Gastroesophageal sphincter (tissue), 4 donors: ENCODE measurements at regions not wholly inside any gene's neighbourhood (a gene's known extent, or its start where the extent isn't known, plus 50 kb on each side); places are given as distances from the start of the nearest gene placed in this dataset.

ENCODE experiments used
- ATAC-seq: fragments of 150-250 bp; one replicate; pipeline ENCODE4 v1.9.1; 2016; ENCODE audit warnings: mild to moderate bottlenecking, moderate library complexity
- H3K27ac ChIP-seq, 4 donors: fragments of 200-600 bp; sonication (generic) in 3 of 4; 1 replicate in 3 of 4; 2 replicates in 1 of 4; pipeline ENCODE4 v1.5.1; 2016 to 2019
- H3K27me3 ChIP-seq: fragments of 200-600 bp; sonication (generic); one replicate; pipeline ENCODE4 v1.5.1; 2019
- H3K36me3 ChIP-seq, 2 donors: fragments of 200-600 bp; sonication (generic); one replicate each; pipeline ENCODE4 v1.5.1; 2019; ENCODE audit warnings: control low read depth in 1 of 2
- H3K4me1 ChIP-seq, 3 donors: fragments of 200-600 bp; sonication (generic); 1 replicate in 2 of 3; 2 replicates in 1 of 3; pipeline ENCODE4 v1.5.1; 2016 to 2019; ENCODE audit warnings: control low read depth in 2 of 3
- H3K4me3 ChIP-seq, 2 donors: fragments of 200-600 bp; sonication (generic); one replicate each; pipeline ENCODE4 v1.5.1; 2019; ENCODE audit warnings: mild to moderate bottlenecking in 1 of 2, moderate library complexity in 1 of 2
- H3K9me3 ChIP-seq, 3 donors: fragments of 200-600 bp; sonication (generic); one replicate each; pipeline ENCODE4 v1.5.1; 2017 to 2019; ENCODE audit warnings: control low read depth in 2 of 3
- CTCF ChIP-seq, 4 experiments: fragments of 200-600 bp in 2 of 4; fragments of 450-650 bp in 2 of 4; sonication (generic) in 1 of 4; IDR thresholded peaks; one replicate each; pipeline ENCODE4 v1.5.1; 2017 to 2019; ENCODE audit warnings: antibody characterized with exemption in 4 of 4, mild to moderate bottlenecking in 2 of 4, moderate library complexity in 2 of 4
- EP300 ChIP-seq: sonication (generic); formaldehyde crosslinking; IDR thresholded peaks from one replicate; pipeline ENCODE4 v1.6.1; 2017; ENCODE audit warnings: antibody characterized with exemption, mild to moderate bottlenecking
- POLR2A ChIP-seq, 2 donors: fragments of 450-650 bp; IDR thresholded peaks; one replicate each; pipeline ENCODE4 v1.6.1; 2017; ENCODE audit warnings: antibody characterized with exemption in 2 of 2, mild to moderate bottlenecking in 2 of 2, moderate library complexity in 1 of 2
- POLR2AphosphoS5 ChIP-seq: sonication (generic); formaldehyde crosslinking; IDR thresholded peaks from one replicate; pipeline ENCODE4 v1.6.1; 2017; ENCODE audit warnings: antibody characterized with exemption
- WGBS, 2 donors: methylation state at CpG; one replicate each; pipeline ENCODE4 v1.1.5; 2018; ENCODE audit warnings: low coverage in 1 of 2; 5-methylcytosine and 5-hydroxymethylcytosine counted together

- no peak overlapping the region for H3K27ac ChIP-seq
- 39 to 44% methylated on average over 2 of the region's 2 CpGs for WGBS, 2 donors
- no peak overlapping the region for H3K4me3 ChIP-seq
- no peak for TF ChIP-seq EP300
- no peak for TF ChIP-seq POLR2AphosphoS5
- TF ChIP-seq CTCF (IDR thresholded peaks at IDR 0.05), result no peak
- no peak for TF ChIP-seq POLR2A (IDR thresholded peaks at IDR 0.05)
- no peak for ATAC-seq
- H3K9me3 ChIP-seq, result peaks cover 0 to 5% (median 0%) of the 10 kb centered on the region in 3 donors
- H3K27me3 ChIP-seq, result no peaks in the 10 kb centered on the region
- no peaks in the 10 kb centered on the region for H3K36me3 ChIP-seq
- no peaks in the 10 kb centered on the region for H3K4me1 ChIP-seq
These were observed 682.1 kb upstream of the MAP3K7 start for GRCh38 chr6:91268941-91269340.

GRCh38 chr6:91267246-91267645, 680.4 kb upstream of the MAP3K7 start:
- Histone ChIP-seq H3K27ac (no peak overlapping the region), H3K9me3 (peaks cover 0 to 5% (median 0%) of the 10 kb centered on the region in 3 donors), H3K27me3 (no peaks in the 10 kb centered on the region), H3K36me3 (no peaks in the 10 kb centered on the region), H3K4me1 (no peaks in the 10 kb centered on the region), H3K4me3 (no peak overlapping the region)
- WGBS, 2 donors, result 76% methylated on average over 6 of the region's 6 CpGs
- no peak for TF ChIP-seq POLR2AphosphoS5
- ATAC-seq, result no peak

GRCh38 chr6:91266156-91266555, 679.3 kb upstream of the MAP3K7 start:
- H3K27ac ChIP-seq, result no peak overlapping the region
- no peaks in the 10 kb centered on the region for H3K27me3 ChIP-seq
- H3K4me1 ChIP-seq, result no peaks in the 10 kb centered on the region
- no peak for TF ChIP-seq POLR2AphosphoS5
- no peak for TF ChIP-seq CTCF (IDR thresholded peaks at IDR 0.05)
- no peak for TF ChIP-seq POLR2A (IDR thresholded peaks at IDR 0.05)
- no peak for TF ChIP-seq EP300
- H3K36me3 ChIP-seq, result no peaks in the 10 kb centered on the region
- no peaks in the 10 kb centered on the region for H3K9me3 ChIP-seq
- H3K4me3 ChIP-seq, result no peak overlapping the region
- no peak for ATAC-seq

- no peaks in the 10 kb centered on the region for H3K27me3 ChIP-seq
- H3K4me1 ChIP-seq, result no peaks in the 10 kb centered on the region
- TF ChIP-seq POLR2AphosphoS5, result no peak
- TF ChIP-seq CTCF (IDR thresholded peaks at IDR 0.05), result no peak
- no peak for TF ChIP-seq POLR2A (IDR thresholded peaks at IDR 0.05)
- TF ChIP-seq EP300, result no peak
- no peaks in the 10 kb centered on the region for H3K36me3 ChIP-seq
- ATAC-seq, result no peak
- H3K9me3 ChIP-seq, result no peaks in the 10 kb centered on the region
- H3K27ac ChIP-seq, result no peak overlapping the region
- 79 to 88% methylated on average over 2 of the region's 2 CpGs for WGBS, 2 donors
- no peak overlapping the region for H3K4me3 ChIP-seq
These were observed 656.6 kb upstream of the MAP3K7 start for GRCh38 chr6:91243436-91243835.

- no peak overlapping the region for H3K27ac ChIP-seq
- no peaks in the 10 kb centered on the region for H3K9me3 ChIP-seq
- no peaks in the 10 kb centered on the region for H3K27me3 ChIP-seq
- TF ChIP-seq POLR2AphosphoS5, result no peak
- TF ChIP-seq CTCF (IDR thresholded peaks at IDR 0.05), result no peak
- no peak for TF ChIP-seq EP300
- TF ChIP-seq POLR2A (IDR thresholded peaks at IDR 0.05), result no peak
- H3K36me3 ChIP-seq, result no peaks in the 10 kb centered on the region
- no peak for ATAC-seq
- H3K4me1 ChIP-seq, result no peaks in the 10 kb centered on the region
- no peak overlapping the region for H3K4me3 ChIP-seq
- WGBS, 2 donors, result 92 to 100% methylated on average over 2 to 3 of the region's 3 CpGs
These were observed 655.7 kb upstream of the MAP3K7 start for GRCh38 chr6:91242614-91242949.
